ENCODE measurements at regions not wholly inside any gene's neighbourhood (a gene's known extent, or its start where the extent isn't known, plus 50 kb on each side); places are given as distances from the start of the nearest gene placed in this dataset.

GRCh38 chr7:131233193-131233592 lies 94.5 kb upstream of the MKLN1 start:
- TF ChIP-seq POLR2A (IDR thresholded peaks at IDR 0.05) = no peak
- no peak for TF ChIP-seq CTCF (IDR thresholded peaks at IDR 0.05)

Measured in Peyer's patch (tissue), 4 donors.